Panc1 (cell line): ENCODE measurements at regions not wholly inside any gene's neighbourhood (a gene's known extent, or its start where the extent isn't known, plus 50 kb on each side); places are given as distances from the start of the nearest gene placed in this dataset.

Experiments used
- ATAC-seq: fragments of 200-7000 bp; cut with Tn5 transposase; 2 replicates; pipeline ENCODE4 v1.9.1; 2020; ENCODE audit warnings: mild to moderate bottlenecking, moderate library complexity
- BruUV-seq: library from RNA; stranded (reverse); fragments of 400-500 nt; replicated peaks from 2 replicates; lab custom pipeline; 2021; lab: Mats Ljungman, UMichigan
- CTCF ChIA-PET: fragments of 300-600 bp; sonication (Branson Sonifier 250); formaldehyde crosslinking; loops from one replicate; lab custom pipeline; 2022; ENCODE audit warnings: antibody characterized with exemption; lab: Charles Lee
- POLR2A ChIA-PET: fragments of 300-600 bp; sonication (Branson Sonifier 250); formaldehyde crosslinking; loops from one replicate; lab custom pipeline; 2022; ENCODE audit warnings: antibody characterized with exemption; lab: Charles Lee
- DNase-seq: peaks from one replicate; pipeline ENCODE4 v3.0.0-alpha.2; 2010; ENCODE audit warnings: low read depth, low spot score
- H3K27ac ChIP-seq: 2 replicates; pipeline ENCODE4 v1.5.1; 2011; ENCODE audit warnings: mild to moderate bottlenecking, low read length, inconsistent platforms
- H3K27me3 ChIP-seq: fragments of 200-500 bp; sonication (Bioruptor generic); 2 replicates; pipeline ENCODE4 v1.6.0; 2014; ENCODE audit warnings: low read length, inconsistent platforms; ENCODE audit not compliant: control insufficient read depth, insufficient read depth
- H3K36me3 ChIP-seq: fragments of 200-500 bp; sonication (Bioruptor generic); 2 replicates; pipeline ENCODE4 v1.5.1; 2014; ENCODE audit warnings: inconsistent platforms, mild to moderate bottlenecking, low read length, moderate library complexity; ENCODE audit not compliant: control insufficient read depth, insufficient read depth
- H3K4me1 ChIP-seq: 2 replicates; pipeline ENCODE4 v1.5.1; 2011; ENCODE audit warnings: inconsistent platforms, mild to moderate bottlenecking, low read length, moderate library complexity; ENCODE audit not compliant: control insufficient read depth, insufficient read depth
- H3K4me3 ChIP-seq, 2 experiments: 2 replicates each; pipeline ENCODE4 v1.5.1; 2011 to 2012; ENCODE audit warnings: low read depth in 2 of 2, low read length in 2 of 2, mild to moderate bottlenecking in 2 of 2, inconsistent platforms in 1 of 2, moderate library complexity in 1 of 2
- H3K9me3 ChIP-seq: fragments of 200-500 bp; sonication (Bioruptor generic); 2 replicates; pipeline ENCODE4 v1.5.1; 2014; ENCODE audit warnings: low read depth, mild to moderate bottlenecking, inconsistent platforms, low read length, moderate library complexity; ENCODE audit not compliant: control insufficient read depth, insufficient read depth
- POLR2AphosphoS5 ChIP-seq: IDR thresholded peaks from 2 replicates; pipeline ENCODE4 v1.6.1; 2012; ENCODE audit warnings: mild to moderate bottlenecking, low read depth, low read length, moderate library complexity
- SIN3A ChIP-seq: IDR thresholded peaks from 2 replicates; pipeline ENCODE4 v1.6.1; 2012; ENCODE audit warnings: low read depth, mild to moderate bottlenecking, low read length, moderate library complexity, borderline replicate concordance; ENCODE audit not compliant: insufficient read depth
- TCF7L2 ChIP-seq: IDR thresholded peaks from 2 replicates; pipeline ENCODE4 v1.6.1; 2011; ENCODE audit warnings: mild to moderate bottlenecking, low read depth, low read length, inconsistent platforms
- in situ Hi-C: cut with HindIII; loops from 2 replicates; pipeline ENCODE4 v1.10.0; 2016; ENCODE audit warnings: low sequenced_read_pairs, low pct_unique_long_range_greater_than_20kb
- intact Hi-C: fragments of 100-400 bp; cut with micrococcal nuclease; formaldehyde crosslinking; loops from one replicate; pipeline ENCODE4 v1.10.0; 2022; ENCODE audit not compliant: unreplicated experiment
- TF ChIP-seq, protein P1 (sequence below): fragments of 450-650 bp; IDR thresholded peaks from 2 replicates; pipeline ENCODE4 v1.5.1; 2017; ENCODE audit warnings: mild to moderate bottlenecking
- TF ChIP-seq, protein P2 (sequence below), 2 experiments: IDR thresholded peaks; 2 replicates each; pipeline ENCODE4 v1.6.1; 2011 to 2012; ENCODE audit warnings: low read depth in 2 of 2, control low read depth in 1 of 2, low read length in 1 of 2, mild to moderate bottlenecking in 1 of 2, moderate library complexity in 1 of 2; ENCODE audit not compliant: insufficient read depth in 1 of 2

GRCh38 chr7:9711259-9711918 is 1262.3 kb upstream of the PHF14 start:
- CTCF ChIA-PET = no interaction called here
- DNase-seq = no peak
- intact Hi-C loops (no loop called here), in situ Hi-C loops (no loop called here)
- Histone ChIP-seq H3K27me3 (no peaks in the 10 kb centered on the region), H3K4me1 (no peaks in the 10 kb centered on the region; the same call in 1 of the 2 replicates), H3K36me3 (no peaks in the 10 kb centered on the region), H3K27ac (no peak overlapping the region; the same call in 1 of the 2 replicates), H3K4me3 (no peak overlapping the region), H3K9me3 (no peaks in the 10 kb centered on the region)
- TF ChIP-seq POLR2AphosphoS5 = no peak
- ATAC-seq = no peak
- POLR2A ChIA-PET = no interaction called here
- BruUV-seq = no TSS peak

- Histone ChIP-seq H3K27me3 (no peaks in the 10 kb centered on the region), H3K27ac (no peak overlapping the region; the same call in 1 of the 2 replicates), H3K9me3 (no peaks in the 10 kb centered on the region), H3K4me3 (no peak overlapping the region), H3K4me1 (no peaks in the 10 kb centered on the region), H3K36me3 (no peaks in the 10 kb centered on the region)
- no TSS peak for BruUV-seq
- ATAC-seq (no peak), DNase-seq (no peak)
- TF ChIP-seq SIN3A (no peak), TCF7L2 (no peak)
- TF ChIP-seq, protein P1, sequence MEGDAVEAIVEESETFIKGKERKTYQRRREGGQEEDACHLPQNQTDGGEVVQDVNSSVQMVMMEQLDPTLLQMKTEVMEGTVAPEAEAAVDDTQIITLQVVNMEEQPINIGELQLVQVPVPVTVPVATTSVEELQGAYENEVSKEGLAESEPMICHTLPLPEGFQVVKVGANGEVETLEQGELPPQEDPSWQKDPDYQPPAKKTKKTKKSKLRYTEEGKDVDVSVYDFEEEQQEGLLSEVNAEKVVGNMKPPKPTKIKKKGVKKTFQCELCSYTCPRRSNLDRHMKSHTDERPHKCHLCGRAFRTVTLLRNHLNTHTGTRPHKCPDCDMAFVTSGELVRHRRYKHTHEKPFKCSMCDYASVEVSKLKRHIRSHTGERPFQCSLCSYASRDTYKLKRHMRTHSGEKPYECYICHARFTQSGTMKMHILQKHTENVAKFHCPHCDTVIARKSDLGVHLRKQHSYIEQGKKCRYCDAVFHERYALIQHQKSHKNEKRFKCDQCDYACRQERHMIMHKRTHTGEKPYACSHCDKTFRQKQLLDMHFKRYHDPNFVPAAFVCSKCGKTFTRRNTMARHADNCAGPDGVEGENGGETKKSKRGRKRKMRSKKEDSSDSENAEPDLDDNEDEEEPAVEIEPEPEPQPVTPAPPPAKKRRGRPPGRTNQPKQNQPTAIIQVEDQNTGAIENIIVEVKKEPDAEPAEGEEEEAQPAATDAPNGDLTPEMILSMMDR = no peak
- TF ChIP-seq, protein P2, sequence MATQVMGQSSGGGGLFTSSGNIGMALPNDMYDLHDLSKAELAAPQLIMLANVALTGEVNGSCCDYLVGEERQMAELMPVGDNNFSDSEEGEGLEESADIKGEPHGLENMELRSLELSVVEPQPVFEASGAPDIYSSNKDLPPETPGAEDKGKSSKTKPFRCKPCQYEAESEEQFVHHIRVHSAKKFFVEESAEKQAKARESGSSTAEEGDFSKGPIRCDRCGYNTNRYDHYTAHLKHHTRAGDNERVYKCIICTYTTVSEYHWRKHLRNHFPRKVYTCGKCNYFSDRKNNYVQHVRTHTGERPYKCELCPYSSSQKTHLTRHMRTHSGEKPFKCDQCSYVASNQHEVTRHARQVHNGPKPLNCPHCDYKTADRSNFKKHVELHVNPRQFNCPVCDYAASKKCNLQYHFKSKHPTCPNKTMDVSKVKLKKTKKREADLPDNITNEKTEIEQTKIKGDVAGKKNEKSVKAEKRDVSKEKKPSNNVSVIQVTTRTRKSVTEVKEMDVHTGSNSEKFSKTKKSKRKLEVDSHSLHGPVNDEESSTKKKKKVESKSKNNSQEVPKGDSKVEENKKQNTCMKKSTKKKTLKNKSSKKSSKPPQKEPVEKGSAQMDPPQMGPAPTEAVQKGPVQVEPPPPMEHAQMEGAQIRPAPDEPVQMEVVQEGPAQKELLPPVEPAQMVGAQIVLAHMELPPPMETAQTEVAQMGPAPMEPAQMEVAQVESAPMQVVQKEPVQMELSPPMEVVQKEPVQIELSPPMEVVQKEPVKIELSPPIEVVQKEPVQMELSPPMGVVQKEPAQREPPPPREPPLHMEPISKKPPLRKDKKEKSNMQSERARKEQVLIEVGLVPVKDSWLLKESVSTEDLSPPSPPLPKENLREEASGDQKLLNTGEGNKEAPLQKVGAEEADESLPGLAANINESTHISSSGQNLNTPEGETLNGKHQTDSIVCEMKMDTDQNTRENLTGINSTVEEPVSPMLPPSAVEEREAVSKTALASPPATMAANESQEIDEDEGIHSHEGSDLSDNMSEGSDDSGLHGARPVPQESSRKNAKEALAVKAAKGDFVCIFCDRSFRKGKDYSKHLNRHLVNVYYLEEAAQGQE (IDR thresholded peaks at IDR 0.05; ENCODE audit: insufficient read depth in 1 of 2, low read depth in 2 of 2, low read length in 1 of 2) = no peak
- in situ Hi-C loops (no loop called here), intact Hi-C loops (no loop called here)
- CTCF ChIA-PET = no interaction called here
- POLR2A ChIA-PET = no interaction called here
These were observed 1255.5 kb upstream of the PHF14 start for GRCh38 chr7:9718071-9718661.

DNA sequence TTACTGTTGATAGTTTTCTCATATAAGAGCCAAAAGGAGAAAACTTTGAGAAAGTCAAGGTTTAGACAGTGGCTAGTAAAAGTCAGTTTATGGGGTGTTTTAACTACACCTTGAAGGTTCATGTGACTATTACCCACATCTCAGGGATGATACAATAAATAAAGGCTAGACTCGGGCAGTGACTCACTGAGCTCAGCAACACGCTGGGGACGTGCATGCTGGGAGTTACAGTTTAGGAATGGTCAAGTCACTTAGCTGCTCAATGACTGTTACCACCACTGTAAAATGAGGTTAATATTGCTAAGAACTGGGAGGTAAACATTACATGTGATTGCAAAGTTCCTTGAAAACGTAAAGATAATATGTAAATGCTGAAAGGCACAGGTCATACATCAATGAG is 1254.4 kb upstream of the PHF14 start:
- TF ChIP-seq, protein P2 (IDR thresholded peaks at IDR 0.05; ENCODE audit: insufficient read depth in 1 of 2, low read depth in 2 of 2, low read length in 1 of 2) = no peak
- TF ChIP-seq, protein P1 = no peak
- TF ChIP-seq SIN3A (no peak), POLR2AphosphoS5 (no peak), TCF7L2 (no peak)
- Histone ChIP-seq H3K4me1 (no peaks in the 10 kb centered on the region), H3K36me3 (no peaks in the 10 kb centered on the region), H3K9me3 (no peaks in the 10 kb centered on the region), H3K27ac (no peak overlapping the region), H3K27me3 (no peaks in the 10 kb centered on the region), H3K4me3 (no peak overlapping the region)
- CTCF ChIA-PET = no interaction called here
- DNase-seq = no peak
- BruUV-seq = no TSS peak
- POLR2A ChIA-PET = no interaction called here
- peak; percentile 51; the same call in 1 of the 2 replicates for ATAC-seq
- intact Hi-C loops (no loop called here), in situ Hi-C loops (no loop called here)
